GM21390 (cell line): ENCODE measurements at regions not wholly inside any gene's neighbourhood (a gene's known extent, or its start where the extent isn't known, plus 50 kb on each side); places are given as distances from the start of the nearest gene placed in this dataset.

ENCODE experiments used
- ATAC-seq: cut with Tn5 transposase; IDR thresholded peaks from one replicate; pipeline ENCODE4 v1.9.1; 2021; ENCODE audit not compliant: unreplicated experiment

DNA sequence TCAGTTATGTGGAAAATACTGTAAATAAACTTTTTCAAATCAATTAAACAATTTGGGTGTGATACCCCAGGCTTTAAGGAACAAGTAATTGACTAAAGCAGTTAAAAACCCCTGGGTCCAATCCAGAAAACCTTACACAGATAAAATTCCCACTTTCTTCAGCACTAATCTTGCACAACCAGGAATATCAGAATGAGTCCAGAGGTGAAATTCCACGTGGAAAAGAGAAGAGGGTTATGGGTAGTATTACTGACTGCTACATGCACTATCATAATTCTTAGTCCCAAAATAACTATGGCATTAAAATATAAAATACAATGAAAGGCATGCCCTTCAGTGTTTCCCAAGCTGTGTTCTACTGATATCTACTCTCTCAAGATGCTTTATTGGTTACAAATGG lies 135.7 kb upstream of the STEAP4 start:
- no peak for ATAC-seq

DNA sequence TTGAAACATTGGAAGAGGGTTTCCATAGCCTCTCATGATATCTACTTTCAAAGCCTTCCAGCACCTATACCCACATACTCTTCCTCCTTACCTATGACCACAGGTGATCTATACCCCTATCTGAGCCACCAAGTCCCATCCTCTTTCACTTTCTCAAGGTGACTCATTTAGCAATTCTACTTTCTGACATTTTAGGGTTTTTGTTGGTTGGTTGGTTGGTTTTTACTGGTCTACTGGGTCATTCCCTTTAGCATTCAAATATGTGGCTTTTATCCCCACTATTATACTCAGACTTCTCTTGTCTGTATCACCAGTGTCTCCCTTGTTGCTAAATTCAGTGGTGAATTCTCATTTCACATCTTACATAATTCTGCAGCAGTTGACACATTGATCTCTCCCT lies 130.4 kb upstream of the STEAP4 start:
- peak; percentile 80 for ATAC-seq

DNA sequence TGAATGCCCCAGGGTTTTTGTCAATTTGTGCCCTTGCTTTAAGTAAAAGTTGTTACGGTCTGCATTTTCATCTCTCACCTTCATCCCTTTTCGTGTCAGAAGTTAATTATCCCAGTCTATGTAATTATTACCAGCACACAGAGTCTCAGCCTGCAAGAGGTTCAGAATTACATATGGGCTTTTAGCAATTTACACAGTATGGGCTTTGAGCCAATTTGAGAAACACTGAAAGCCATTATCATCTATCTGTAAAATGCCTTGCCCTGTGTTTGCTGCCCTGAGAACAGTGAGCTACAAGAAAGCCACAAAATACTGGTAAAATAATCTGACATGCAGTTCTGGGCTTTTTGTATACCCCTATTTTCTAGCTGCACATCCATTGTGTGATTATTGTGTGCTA lies 125.6 kb upstream of the STEAP4 start:
- ATAC-seq = no peak

DNA sequence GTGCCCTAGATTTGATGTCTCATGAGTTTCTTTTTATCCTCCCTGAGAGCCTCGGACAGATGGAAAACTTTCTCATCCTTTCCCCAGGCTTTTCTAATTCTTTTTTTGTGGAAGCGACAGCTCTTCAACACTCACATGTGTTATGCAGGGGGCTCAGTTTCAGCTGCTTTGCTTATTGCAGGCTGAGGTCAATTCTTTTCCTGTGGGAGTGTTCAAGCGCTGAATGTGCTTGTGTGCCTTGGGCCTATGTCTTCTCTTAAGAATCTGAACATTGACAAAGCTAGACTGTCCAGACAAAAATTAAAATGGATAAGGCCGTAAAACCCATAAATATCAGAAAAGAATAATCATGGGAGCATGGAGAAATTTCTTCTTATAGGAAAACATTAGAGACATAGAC lies 125.2 kb upstream of the STEAP4 start:
- ATAC-seq = no peak

DNA sequence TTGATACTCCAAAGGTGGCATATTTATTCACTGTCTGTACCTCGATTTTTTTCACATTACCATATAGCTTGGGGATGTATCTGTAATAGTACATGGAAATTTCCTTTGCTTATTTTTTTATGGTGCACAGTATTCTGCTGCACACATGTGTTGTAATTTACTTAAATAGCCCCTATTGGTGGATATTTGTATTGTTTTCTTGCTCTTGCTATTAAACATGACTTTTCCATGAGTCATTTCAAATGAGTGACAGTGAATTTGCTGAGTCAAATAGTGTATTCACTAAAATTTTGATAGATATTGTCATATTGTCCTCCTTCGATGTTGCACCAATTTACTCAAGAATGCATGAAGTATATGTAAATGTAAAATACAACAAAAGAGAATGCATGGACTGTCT lies 122.7 kb upstream of the STEAP4 start:
- ATAC-seq = no peak

DNA sequence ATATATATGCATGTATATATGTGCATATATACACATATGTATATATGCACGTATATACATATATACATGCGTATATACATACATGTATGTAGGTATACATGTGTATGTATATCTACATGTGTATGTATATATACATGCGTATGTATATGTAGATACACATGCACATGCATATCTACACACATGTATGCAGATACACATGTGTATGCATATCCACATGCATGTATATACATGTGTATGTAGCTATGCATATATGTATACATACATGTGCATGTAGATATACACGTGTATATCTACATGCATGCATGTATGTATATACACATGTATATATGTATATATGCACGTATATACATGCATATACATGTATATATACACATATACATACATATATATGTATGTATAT lies 95.8 kb upstream of the STEAP4 start:
- no peak for ATAC-seq

DNA sequence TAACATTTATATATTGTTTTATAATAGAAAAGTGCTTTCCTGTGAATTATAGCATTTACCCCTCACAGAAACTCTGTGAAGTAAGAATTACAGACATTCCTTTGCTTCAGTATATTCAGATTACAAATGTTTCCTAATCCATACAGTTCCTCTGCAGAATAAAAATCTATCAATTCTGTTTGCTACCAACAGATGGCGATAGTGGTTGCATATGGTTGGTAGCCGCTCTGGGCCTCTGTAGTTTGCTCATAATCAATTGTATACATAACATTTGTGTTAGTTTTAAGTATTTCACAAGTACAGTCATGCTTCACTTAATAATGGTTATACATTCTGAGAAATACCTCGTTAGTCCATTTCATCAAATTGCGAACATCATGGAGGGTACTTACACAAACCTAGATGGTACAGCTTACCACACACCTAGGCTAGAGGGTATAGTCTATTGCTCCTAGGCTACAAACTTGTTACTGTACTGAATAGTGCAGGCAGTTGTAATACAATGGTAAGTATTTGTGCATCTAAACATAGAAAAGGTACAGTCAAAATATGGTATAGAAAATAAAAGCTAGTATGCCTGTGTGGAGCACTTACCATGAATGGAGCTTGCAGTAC lies 94.4 kb upstream of the STEAP4 start:
- peak; percentile 58 for ATAC-seq

DNA sequence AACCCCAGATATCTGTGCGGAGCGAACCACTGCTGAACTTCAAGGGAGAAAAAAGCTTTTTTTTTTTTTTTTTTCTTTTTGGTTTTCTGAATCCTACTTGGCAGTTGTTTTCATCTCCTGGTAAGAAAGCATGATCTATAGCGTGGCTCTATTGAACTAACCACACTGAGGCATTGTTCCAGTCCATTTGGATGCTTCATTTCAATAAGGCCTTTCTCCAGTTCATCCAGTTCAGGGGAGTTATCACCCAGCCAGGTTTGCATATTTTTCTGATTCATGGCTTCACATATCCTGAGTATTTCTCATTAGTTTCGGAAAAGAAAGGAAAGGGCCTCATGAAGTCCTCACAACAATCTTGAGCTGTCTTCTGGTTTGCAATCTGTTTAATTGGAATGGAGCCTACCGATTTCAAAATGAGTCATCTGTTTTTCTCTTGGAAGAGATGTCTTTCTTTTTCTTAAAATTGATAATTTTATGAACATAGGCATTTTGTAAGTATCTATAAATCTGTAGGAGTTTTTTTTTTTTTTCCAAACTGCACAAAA lies 93.1 kb upstream of the STEAP4 start:
- ATAC-seq = no peak

DNA sequence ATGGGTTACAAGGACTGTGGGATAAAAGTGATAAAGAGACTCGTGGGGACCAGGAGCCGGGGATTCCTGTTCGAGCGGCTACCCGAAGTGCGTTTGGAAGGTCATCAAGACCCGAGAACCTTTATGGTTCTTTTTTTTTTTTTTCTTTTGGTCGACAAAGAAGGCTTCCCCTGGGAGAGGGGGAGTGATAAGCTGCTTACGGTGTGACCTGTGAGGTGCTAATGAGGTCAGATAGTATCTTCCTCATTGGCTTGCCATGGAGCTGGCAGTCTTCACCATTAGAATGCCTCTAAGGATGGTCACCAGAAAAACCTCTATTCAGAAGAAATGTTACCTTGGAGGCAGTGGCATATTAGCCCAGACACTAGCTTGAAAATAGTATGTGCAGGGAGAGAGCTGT lies 92.3 kb upstream of the STEAP4 start:
- no peak for ATAC-seq

DNA sequence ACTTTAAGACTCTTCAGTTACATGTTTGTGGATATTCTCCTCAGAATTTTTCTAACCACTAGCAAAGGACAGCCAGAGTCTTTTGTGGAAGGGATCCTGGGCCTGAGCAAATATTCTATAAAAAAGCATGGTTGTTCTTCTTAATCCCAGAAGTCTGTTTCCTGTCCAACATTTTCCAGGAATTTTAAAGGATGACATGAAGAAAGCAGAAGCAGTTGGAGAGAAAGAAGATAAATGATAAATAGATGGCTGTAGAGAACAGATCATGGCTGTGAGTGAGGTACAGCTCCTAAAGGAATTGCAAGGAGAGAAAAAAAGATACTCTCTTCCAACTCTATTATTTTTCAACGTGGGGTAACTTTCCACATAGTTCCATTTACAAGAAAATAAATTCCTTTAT lies 91.8 kb upstream of the STEAP4 start:
- ATAC-seq = no peak

DNA sequence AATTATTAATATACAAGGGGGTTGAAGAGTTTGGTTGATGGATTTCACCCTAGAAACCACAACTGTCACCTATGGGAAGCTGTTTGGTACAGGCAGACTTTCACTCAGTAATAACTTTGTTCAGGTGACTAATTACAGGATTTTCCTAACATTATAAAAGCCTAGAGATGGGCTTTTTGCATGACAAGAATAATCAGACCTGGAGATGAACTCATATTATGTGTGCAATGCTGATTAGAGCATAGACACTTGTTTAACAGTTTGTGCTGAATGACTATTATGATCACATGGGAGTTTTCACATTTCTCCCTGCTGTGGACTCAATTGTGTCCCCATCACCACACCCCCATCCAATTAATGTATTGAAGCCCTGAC lies 90.2 kb upstream of the STEAP4 start:
- ATAC-seq = no peak

DNA sequence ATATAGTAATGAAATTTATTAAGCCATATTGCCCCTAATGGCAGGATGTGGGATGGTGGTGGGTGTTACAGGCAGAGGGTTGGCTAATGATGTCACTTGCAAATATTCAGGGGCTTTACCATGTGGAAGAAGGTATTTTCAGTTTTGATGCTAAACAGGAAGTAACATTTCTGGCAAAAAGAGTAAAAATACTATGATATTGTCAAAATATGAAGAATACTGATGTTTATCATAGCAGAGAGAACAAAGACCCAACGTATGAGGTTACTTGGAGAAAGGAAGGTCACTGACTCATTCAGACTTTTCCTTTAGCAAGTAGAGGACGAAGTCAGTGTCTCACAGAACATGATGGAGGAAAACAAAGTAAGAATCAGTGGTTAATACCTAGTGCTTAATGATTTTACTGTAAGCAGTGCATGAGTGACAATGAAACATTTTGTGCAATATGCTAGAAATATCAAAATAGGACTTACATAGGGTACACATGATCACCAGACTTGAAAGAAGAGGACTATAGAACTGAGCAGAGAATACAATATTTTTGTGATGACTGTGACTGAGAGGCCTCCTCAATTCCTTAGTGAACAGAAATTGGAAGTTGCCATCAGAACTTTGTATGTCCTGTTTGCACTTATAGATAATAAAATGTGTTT lies 89.7 kb upstream of the STEAP4 start:
- peak; percentile 55 for ATAC-seq

DNA sequence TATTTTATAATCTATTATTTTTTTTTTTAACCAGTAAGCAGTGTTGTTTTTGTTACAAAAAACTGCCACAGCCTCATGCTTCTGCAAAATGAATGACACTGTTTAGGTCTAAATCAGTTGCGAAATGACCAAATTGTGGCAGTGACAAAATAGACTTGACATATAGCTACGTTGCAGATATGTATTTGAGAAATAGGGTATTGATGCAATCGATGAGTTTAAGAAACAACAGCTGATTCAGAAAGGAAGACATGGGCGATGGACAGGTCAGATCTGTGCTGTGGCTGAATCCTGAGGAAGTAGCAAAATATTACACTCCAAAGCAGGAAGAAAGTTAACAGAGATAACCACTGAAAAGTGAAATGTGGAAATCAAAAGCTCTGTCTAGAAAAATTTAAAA lies 89.0 kb upstream of the STEAP4 start:
- ATAC-seq = no peak

DNA sequence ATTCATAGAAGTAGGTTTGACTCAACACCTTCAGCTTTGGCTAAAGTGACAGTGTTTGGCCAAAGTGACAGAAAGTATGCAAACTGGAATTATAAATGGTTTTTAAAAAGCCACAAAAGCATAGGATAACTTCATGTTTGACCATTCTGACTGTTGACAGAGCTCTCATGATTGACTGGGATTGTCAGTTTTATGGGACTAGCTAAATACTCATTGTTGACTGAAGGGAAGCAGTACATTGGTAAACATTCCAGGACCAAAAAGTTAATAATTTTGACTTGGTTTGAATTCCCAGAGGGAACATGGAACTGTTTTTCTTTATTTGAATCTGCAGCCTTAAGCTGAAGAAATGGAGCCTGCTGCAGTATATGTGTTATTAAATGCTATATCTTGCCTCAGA lies 84.6 kb upstream of the STEAP4 start:
- no peak for ATAC-seq

DNA sequence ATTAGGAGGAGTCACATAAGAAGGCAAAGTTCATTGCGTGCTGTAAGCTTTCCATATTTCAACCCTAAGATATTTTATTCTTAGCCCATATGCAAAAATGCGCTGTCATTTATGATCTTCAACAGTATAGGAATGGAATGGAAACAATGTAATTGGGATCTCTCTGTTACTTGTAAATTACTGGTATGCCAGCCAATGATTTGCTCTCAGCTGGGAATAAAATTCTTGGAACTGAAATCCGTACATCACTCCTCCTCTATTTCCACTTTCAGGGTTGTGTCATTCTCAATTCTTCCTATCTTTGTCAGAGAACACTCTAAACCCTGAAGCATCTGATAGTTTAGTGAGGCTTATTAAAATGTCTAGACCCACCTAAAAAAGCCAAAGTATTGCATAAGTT lies 80.7 kb upstream of the STEAP4 start:
- ATAC-seq = no peak

DNA sequence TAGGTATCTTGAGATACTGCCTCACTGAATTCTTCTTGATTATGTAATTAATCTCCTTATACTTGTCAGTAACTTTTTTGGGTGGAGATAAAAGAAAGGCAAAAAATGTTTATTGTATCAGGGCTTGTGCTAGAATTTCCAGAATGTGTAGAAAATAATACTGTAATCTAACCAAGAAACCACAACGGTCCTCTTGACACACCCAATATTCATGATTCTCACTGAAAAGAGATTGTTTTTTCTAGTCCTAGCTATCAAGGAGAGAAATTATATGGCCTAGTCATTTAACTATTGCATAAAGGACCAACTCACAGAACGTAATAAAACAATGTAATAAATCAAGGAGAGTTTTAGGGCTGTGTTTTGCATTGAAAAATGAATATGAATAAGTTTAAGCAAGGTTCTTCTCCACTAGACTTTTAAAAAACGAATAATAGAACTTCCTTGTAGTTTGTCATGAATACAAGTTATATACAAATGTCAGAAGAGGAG lies 80.0 kb upstream of the STEAP4 start:
- no peak for ATAC-seq

DNA sequence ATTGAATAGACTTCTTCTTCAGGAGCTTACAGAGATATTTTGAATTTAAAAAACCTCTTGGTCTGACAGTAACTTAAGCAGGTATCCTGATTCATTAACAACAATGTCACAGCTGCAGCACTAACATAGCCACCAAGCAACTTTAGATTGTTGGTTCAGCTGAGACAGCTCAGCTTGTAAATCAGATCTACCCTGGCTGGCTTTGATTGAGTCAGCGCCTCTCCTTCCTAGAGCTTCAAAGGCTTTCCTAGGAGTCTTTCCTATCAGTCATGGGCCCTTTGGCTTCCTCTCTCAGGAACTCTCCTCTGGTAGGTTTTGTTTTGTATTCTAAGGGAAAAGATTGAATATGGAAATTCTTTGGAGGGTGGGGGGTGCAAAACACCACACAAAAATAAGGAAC lies 70.7 kb upstream of the STEAP4 start:
- ATAC-seq = no peak

DNA sequence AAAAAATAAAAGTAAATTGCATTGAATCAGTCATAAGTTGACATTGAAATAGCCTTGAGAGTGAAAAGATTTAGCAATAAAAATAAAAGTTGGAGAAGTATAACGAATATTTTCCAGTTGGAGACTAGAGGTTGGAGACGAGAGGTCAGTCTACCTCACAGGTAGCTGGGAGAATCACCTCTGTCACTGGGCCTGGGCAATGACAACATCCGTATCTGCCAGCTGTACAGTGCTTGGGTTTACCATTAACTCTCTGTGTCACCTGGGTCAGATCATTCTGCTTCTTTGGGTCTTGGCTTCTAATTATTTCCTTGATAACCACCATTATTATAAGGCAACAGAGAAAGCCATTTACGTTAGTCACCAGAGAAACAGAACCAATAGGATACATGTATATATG lies 62.0 kb upstream of the STEAP4 start:
- no peak for ATAC-seq

DNA sequence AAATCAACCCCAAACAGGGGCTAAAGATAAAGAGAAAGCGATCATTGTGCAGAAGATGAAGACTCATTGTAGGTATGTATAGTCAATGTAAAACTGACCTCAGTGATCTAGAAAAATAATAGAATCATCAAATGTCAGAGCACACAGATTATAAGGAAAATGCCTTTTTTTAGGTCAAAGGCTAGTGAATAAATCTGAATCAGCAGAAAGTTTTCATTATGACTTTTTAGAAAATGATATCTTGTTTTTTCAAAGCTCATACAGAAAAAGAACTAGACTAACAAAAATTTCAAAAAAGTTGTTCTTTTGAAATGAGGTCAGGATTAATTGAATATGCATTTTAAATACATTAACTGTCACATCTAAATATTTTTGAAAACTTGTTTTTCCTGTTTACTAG lies 60.2 kb upstream of the STEAP4 start:
- ATAC-seq = no peak

DNA sequence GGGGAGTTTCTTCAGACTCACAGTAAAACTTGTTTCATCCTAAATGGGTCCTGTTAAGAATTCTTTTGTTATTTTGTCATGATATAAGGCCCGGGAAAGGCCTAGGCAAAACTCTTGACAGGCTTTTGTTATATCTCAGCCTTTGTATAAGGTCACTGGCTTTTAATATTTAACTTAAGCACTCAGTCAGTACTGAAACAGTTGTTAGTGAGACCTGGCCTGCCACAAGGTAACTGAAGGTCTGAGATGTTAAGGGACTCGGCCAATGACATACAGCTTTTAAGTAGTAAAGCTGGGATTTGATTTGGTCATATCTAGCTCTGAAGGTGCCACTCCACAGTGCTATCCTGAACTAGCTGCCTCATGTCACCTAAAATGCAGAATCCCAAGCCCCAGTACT lies 57.2 kb upstream of the STEAP4 start:
- no peak for ATAC-seq

DNA sequence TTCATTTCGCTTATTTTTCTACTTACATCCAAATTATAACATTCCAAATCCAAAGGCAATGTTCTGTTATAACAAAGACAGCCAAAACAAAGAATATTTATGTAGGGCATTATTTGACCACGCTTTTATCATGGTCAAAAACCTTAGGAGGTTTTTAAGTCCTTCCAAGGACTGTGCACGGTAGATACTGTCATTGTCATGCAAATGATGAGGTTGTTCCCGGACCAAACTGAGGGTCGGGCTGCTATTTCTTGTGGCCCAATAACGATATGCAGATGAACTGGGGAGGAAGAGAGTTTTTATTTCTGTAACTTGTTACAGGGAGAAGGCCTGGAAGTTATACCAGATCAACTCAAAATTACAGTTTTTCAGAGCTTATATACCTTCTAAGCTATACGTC lies 56.6 kb upstream of the STEAP4 start:
- no peak for ATAC-seq

DNA sequence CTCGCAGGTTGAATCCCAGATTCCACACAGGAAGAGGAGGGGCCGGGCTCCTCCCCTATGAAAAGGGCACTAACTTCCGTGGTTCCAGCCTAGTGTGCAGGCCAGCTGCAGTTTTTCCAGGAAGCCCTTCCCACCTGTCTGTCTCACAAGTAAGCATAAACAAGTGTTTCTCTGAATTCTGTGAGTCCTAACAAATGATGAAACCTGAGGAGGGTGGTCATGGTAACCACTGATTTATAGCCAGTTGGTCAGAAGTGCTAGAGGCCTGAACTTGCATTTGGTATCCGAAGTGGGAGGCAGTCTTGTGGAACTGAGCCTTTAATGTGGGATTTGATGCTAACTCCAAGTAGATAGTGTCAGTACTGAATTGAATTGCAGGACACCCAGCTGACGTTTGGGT lies 54.7 kb upstream of the STEAP4 start:
- no peak for ATAC-seq

DNA sequence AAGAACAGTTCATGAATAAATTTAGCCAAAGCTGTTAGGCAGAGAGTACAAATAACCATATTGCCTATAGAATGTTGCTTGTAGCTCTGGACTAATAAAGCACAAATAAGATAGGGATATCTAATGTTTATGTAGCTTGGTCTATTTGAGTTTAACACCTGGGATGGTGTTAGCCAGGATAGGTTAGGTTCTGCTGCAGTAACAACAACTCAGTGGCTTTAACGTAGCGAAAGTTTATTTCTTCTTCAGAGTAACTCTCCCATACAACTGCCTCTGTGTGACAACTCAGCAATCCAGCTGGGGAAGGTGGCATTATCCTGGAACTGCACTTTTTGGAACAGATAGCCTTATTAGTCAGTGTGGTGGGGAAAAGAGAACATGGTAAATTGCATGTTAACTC lies 52.2 kb upstream of the STEAP4 start:
- no peak for ATAC-seq
